ENCODE measurements at regions not wholly inside any gene's neighbourhood (a gene's known extent, or its start where the extent isn't known, plus 50 kb on each side); places are given as distances from the start of the nearest gene placed in this dataset.

- no peak overlapping the region for H3K4me3 ChIP-seq (ENCODE audit: low read length)
- TF ChIP-seq, protein P1, sequence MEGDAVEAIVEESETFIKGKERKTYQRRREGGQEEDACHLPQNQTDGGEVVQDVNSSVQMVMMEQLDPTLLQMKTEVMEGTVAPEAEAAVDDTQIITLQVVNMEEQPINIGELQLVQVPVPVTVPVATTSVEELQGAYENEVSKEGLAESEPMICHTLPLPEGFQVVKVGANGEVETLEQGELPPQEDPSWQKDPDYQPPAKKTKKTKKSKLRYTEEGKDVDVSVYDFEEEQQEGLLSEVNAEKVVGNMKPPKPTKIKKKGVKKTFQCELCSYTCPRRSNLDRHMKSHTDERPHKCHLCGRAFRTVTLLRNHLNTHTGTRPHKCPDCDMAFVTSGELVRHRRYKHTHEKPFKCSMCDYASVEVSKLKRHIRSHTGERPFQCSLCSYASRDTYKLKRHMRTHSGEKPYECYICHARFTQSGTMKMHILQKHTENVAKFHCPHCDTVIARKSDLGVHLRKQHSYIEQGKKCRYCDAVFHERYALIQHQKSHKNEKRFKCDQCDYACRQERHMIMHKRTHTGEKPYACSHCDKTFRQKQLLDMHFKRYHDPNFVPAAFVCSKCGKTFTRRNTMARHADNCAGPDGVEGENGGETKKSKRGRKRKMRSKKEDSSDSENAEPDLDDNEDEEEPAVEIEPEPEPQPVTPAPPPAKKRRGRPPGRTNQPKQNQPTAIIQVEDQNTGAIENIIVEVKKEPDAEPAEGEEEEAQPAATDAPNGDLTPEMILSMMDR (conservative IDR thresholded peaks at IDR 0.05; ENCODE audit: low read depth, low read length): no peak
- no peak for DNase-seq (ENCODE audit: low read depth)
Measured at GRCh38 chr2:6067806-6068205, 375.6 kb downstream of the SOX11 start.

DNA sequence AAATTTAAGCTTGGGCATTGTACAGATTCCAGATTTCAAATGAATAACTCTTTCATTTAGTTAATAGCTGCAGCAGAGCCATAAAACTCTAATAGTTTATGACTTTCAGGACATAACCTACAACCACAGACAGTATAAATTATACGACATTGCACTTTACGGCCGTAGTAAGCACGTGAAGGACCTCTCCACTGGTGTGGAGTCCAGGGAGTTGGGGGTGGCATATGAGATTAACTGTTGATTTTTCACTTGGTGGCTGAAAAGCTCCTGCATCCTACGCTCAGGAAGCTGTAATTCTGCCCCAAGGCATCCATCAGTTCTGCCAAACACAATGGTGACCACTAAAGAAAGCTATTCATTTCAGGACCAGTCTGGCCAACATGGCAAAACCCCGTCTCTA is 376.2 kb downstream of the SOX11 start:
- TF ChIP-seq, protein P1 (conservative IDR thresholded peaks at IDR 0.05; ENCODE audit: low read depth, low read length): no peak
- no peak overlapping the region for H3K4me3 ChIP-seq (ENCODE audit: low read length)
- no peak for DNase-seq (ENCODE audit: low read depth)

DNA sequence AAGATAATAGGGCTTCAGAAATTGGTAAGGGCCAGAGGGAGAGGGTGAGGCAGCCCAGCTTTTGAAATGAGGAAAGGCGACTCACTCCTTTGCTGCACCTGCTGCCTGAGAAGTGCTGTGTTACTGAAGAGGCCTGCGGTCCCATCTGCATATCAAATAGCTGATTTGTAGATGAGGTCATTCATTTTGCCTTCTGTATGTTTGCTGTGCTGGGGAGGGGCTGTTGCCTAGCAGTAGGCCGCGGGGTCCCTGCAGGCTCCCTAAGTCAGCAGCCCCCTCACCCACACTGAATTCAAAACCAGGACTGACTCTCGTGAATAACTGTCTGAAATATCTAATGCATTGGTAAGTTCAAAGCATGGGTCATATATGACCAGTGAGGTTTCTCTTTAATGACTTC is 377.2 kb downstream of the SOX11 start:
- no peak overlapping the region for H3K4me3 ChIP-seq (ENCODE audit: low read length)
- DNase-seq (ENCODE audit: low read depth): no peak
- TF ChIP-seq, protein P1 (conservative IDR thresholded peaks at IDR 0.05; ENCODE audit: low read depth, low read length): no peak

DNA sequence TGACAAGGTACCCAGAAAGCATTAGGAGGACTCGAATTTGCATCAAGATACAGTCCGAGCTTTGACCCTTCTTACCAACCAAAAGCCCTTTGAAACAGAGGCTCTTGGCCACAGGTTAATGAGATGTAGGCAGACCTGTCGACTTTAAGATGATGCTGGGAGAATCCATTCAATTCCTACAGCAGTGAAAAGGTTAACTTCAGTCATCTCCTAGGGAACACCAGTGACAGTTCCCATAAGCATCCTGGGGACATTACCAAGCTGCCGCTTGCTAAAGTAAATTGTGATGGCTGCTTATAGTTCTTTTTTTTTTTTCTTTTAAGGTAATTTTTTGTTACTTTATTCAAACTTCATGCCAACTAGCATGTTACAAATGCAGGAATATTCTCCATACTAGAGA is 379.3 kb downstream of the SOX11 start:
- no peak overlapping the region for H3K4me3 ChIP-seq (ENCODE audit: low read length)
- TF ChIP-seq, protein P1 (conservative IDR thresholded peaks at IDR 0.05; ENCODE audit: low read depth, low read length): no peak
- no peak for DNase-seq (ENCODE audit: low read depth)

DNA sequence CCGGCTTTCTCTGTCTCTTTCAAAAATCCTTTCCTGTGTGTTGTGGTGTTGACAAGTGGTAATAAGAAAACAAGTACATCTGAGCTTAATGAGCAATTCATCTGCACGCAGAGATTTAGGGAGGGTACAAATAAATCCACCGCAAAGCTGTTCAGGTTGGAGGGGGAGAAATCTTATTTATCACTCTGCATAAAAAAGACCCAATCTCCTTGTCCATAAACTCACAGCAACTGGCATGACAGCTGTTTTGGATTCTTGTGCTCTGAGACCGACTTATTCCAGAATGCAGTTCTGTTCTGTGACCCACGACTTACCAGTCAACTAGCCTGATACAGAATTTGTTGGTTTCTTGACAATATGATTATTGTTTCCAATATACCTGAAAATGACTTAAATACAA is 380.1 kb downstream of the SOX11 start:
- H3K4me3 ChIP-seq (ENCODE audit: low read length): no peak overlapping the region
- DNase-seq (ENCODE audit: low read depth): no peak
- TF ChIP-seq, protein P1 (conservative IDR thresholded peaks at IDR 0.05; ENCODE audit: low read depth, low read length): no peak

DNA sequence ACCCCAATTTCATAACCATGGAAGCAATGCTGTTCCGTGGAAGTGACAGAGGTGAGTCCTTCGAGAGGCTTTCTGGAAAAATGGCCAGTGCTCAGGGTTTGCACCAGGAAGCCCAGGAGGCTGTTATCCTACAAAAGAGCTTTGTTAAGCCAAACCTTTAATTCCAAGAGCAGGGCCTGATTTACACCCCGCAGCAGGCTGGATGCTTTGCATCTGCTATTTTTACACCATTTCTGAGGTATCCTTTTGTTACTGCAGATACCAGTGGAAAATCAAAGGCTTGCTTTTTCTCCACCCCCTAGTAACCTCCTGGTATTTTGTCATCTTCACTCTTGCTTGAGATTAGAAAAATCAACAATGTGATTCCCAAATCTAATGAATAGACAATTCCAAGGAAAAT is 380.6 kb downstream of the SOX11 start:
- no peak for DNase-seq (ENCODE audit: low read depth)
- H3K4me3 ChIP-seq (ENCODE audit: low read length): no peak overlapping the region
- TF ChIP-seq, protein P1 (conservative IDR thresholded peaks at IDR 0.05; ENCODE audit: low read depth, low read length): no peak

GRCh38 chr2:6073191-6074088 is 381.3 kb downstream of the SOX11 start:
- peak overlapping the region; percentile 13 for H3K4me3 ChIP-seq (ENCODE audit: low read length)
- TF ChIP-seq, protein P1 (conservative IDR thresholded peaks at IDR 0.05; ENCODE audit: low read depth, low read length): no peak
- peak; percentile 50 for DNase-seq (ENCODE audit: low read depth)

Data from retinal pigment epithelial cell (primary cell).